GM13976 (cell line): ENCODE measurements at regions not wholly inside any gene's neighbourhood (a gene's known extent, or its start where the extent isn't known, plus 50 kb on each side); places are given as distances from the start of the nearest gene placed in this dataset.

Source experiments
- DNase-seq: peaks from one replicate; pipeline ENCODE4 v3.0.0; 2012; ENCODE audit warnings: low spot score
- in situ Hi-C: fragments of 300-500 bp; cut with MboI; formaldehyde crosslinking; loops from one replicate; pipeline ENCODE4 v1.12.0; 2022; ENCODE audit warnings: low sequenced_read_pairs, mixed read lengths, inconsistent platforms; ENCODE audit not compliant: unreplicated experiment
- TF ChIP-seq, protein P1 (sequence below): IDR thresholded peaks from 2 replicates; pipeline ENCODE4 v1.5.1; 2012; ENCODE audit warnings: borderline replicate concordance, mild to moderate bottlenecking; ENCODE audit not compliant: insufficient read depth; ENCODE audit errors: extremely low read depth, missing control alignments, control extremely low read depth

DNA sequence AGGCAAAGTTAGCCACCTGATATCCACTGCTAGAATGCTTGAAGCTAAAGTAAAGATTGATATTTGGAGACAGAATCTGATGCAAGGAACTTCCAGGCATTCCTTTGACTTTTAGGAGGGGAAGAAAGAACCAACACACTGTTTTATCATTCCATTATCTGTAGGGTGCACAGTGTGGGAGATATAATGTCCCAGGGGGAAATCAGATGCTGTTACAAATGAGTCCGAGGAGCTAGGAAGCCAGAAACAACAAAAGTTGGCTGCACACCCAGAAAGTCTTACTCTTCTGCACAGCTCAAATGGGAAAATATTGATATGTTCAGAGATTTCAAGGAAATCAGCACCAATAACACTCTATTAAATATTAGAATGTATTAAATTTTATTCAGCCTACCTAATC lies 113.6 kb upstream of the ROBO1 start:
- TF ChIP-seq, protein P1, sequence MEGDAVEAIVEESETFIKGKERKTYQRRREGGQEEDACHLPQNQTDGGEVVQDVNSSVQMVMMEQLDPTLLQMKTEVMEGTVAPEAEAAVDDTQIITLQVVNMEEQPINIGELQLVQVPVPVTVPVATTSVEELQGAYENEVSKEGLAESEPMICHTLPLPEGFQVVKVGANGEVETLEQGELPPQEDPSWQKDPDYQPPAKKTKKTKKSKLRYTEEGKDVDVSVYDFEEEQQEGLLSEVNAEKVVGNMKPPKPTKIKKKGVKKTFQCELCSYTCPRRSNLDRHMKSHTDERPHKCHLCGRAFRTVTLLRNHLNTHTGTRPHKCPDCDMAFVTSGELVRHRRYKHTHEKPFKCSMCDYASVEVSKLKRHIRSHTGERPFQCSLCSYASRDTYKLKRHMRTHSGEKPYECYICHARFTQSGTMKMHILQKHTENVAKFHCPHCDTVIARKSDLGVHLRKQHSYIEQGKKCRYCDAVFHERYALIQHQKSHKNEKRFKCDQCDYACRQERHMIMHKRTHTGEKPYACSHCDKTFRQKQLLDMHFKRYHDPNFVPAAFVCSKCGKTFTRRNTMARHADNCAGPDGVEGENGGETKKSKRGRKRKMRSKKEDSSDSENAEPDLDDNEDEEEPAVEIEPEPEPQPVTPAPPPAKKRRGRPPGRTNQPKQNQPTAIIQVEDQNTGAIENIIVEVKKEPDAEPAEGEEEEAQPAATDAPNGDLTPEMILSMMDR = no peak

DNA sequence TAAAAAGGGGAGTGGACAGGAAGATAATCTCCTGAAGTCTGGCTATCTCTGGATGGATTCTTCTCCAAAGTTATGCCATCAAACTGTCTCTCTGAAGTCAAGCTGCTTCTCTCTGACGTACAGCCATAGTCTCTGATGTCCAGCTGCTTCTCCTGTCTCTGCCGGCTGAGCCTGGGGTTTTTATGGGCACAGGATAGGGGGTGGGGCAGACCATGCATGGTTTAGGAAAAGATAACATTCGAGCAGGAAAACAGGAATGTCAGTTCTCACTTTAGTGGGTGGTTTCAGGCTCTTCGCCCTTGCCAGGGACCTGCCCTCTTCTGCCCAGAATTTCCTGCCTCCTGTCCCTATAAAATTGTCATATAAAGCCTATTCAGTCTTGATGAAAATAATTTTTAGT lies 110.9 kb upstream of the ROBO1 start:
- in situ Hi-C loops = no loop called here
- TF ChIP-seq, protein P1 = no peak
- DNase-seq = no peak

More for the DNA sequence above, 113.6 kb upstream of the ROBO1 start:
- in situ Hi-C loops = no loop called here
- DNase-seq = no peak

DNA sequence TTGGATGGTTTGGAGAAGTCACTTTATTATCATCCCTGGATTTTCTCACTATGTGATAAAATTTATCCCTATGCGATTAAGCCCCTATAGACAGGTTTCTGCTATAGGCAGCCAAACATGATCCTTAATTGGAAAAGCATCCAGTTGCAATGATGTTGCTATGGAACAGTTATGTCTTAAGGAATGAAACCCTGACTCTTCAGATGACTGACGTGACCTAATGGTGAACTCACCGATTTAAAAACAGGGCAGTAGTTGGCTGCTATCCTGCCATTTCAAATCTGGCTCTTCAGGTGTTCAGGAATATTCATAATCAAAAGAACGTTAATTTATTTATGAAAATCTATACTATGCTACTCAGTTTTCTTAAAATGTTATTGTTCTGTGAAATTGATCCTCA lies 106.8 kb upstream of the ROBO1 start:
- DNase-seq = no peak
- in situ Hi-C loops = no loop called here
- TF ChIP-seq, protein P1 = no peak

DNA sequence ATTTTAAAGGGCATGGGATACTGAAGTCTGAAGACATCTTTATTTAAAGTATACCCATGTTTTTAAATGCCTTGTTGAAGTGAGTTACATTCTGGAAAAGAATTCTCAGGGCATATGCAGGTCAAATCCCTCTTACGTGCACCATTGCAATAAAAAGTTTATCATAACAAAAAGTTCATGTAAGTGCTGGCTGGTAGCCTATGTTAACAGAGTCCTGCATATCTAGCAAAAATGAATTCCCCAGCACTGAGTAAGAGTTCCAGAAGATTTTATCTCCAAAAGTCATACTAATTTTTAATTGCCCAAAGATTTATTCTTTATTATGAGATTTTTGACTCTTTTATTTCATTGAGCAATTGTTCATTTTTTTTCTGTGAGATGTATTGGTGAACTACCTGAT lies 104.7 kb upstream of the ROBO1 start:
- in situ Hi-C loops = no loop called here
- TF ChIP-seq, protein P1 = no peak
- DNase-seq = no peak

DNA sequence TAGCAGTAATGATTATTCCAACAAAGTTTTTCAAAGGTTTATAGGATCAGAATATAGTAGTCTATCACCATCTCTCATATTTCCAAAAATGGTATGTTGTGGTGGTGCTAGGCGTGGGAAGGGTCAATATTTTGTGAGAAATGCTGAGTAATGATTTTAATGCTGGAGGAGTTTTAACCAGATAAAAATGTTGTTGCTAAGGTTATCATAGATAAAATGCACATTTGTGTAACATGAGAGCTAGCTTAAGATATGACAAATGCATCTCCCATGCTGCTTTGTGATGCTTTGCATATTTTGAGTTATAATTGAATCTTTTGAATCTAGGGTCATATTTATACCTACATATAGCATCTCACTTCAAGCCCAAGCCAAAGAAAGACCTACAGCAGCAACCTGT lies 103.9 kb upstream of the ROBO1 start:
- in situ Hi-C loops = no loop called here
- no peak for DNase-seq
- TF ChIP-seq, protein P1 = no peak

DNA sequence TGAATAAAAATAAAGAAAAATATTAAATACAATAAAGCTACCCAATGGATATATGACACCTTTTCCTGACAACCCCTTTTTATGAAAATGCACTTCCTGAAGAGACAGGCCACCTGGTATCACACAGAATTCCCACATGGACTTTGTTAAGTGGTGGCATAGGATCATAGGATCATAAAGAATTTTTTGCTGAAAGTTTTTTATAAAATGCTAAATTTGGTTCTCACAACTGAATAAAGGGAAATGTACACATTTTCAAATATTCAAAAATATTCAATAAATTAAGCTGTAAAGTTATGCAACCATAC lies 102.5 kb upstream of the ROBO1 start:
- TF ChIP-seq, protein P1 = no peak
- no peak for DNase-seq
- in situ Hi-C loops = no loop called here
